Transverse colon (tissue), 4 donors: ENCODE measurements at regions not wholly inside any gene's neighbourhood (a gene's known extent, or its start where the extent isn't known, plus 50 kb on each side); places are given as distances from the start of the nearest gene placed in this dataset.
"Not testable (repeated sequence)": the region's sequence is repeated elsewhere in the genome, so short reads cannot be mapped to it uniquely, and the experiment has no call there.

ENCODE experiments used
- DNase-seq: peaks from one replicate; pipeline ENCODE4 v3.0.0-alpha.2; 2019
- H3K27ac ChIP-seq, 4 donors: fragments of 200-600 bp; sonication (generic); 2 replicates each; pipeline ENCODE4 v1.5.1; 2016 to 2018; ENCODE audit warnings: inconsistent platforms in 4 of 4
- H3K27me3 ChIP-seq: fragments of 200-600 bp; sonication (generic); 2 replicates; pipeline ENCODE4 v1.5.1; 2017; ENCODE audit warnings: inconsistent platforms
- H3K36me3 ChIP-seq, 4 donors: fragments of 200-600 bp; sonication (generic); 2 replicates each; pipeline ENCODE4 v1.5.1; 2017 to 2019; ENCODE audit warnings: inconsistent platforms in 4 of 4
- H3K4me1 ChIP-seq, 4 donors: fragments of 200-600 bp; sonication (generic); 2 replicates each; pipeline ENCODE4 v1.5.1; 2017 to 2020; ENCODE audit warnings: inconsistent platforms in 4 of 4
- H3K4me3 ChIP-seq, 4 donors: fragments of 200-600 bp; sonication (generic); 1 replicate in 1 of 4; 2 replicates in 3 of 4; pipeline versions ENCODE4 v1.5.1 to v1.6.1; 2017 to 2019; ENCODE audit warnings: inconsistent platforms in 4 of 4
- H3K9me3 ChIP-seq, 2 donors: fragments of 200-600 bp; sonication (generic); 2 replicates each; pipeline ENCODE4 v1.5.1; 2017 to 2019; ENCODE audit warnings: inconsistent platforms in 2 of 2
- CTCF ChIP-seq, 5 experiments: fragments of 200-600 bp in 3 of 5; fragments of 450-650 bp in 2 of 5; sonication (generic) in 3 of 5; IDR thresholded peaks; 1 replicate in 2 of 5; 2 replicates in 3 of 5; pipeline ENCODE4 v1.5.1; 2016 to 2017; ENCODE audit warnings: antibody characterized with exemption in 5 of 5, inconsistent platforms in 3 of 5, mild to moderate bottlenecking in 2 of 5, moderate library complexity in 1 of 5
- EP300 ChIP-seq: sonication (generic); formaldehyde crosslinking; IDR thresholded peaks from one replicate; pipeline ENCODE4 v1.6.1; 2017; ENCODE audit warnings: antibody characterized with exemption, low read depth
- POLR2A ChIP-seq: fragments of 450-650 bp; IDR thresholded peaks from one replicate; pipeline ENCODE4 v1.6.1; 2016; ENCODE audit warnings: antibody characterized with exemption, mild to moderate bottlenecking, moderate library complexity
- POLR2AphosphoS5 ChIP-seq, 3 donors: sonication (generic); formaldehyde crosslinking; IDR thresholded peaks; one replicate each; pipeline ENCODE4 v1.6.1; 2016; ENCODE audit warnings: antibody characterized with exemption in 3 of 3
- WGBS, 2 donors: methylation state at CpG; one replicate each; pipeline ENCODE4 v1.1.5; 2018; ENCODE audit warnings: low coverage in 1 of 2; 5-methylcytosine and 5-hydroxymethylcytosine counted together
- in situ Hi-C, 4 donors: fragments of 200-750 bp; cut with MboI; loops; one replicate each; pipeline versions ENCODE4 v1.15.0 to v1.15.1; 2017; ENCODE audit warnings: low sequenced_read_pairs in 3 of 4, low pct_ligation_motif_present in 1 of 4, low pct_unique_long_range_greater_than_20kb in 1 of 4
- intact Hi-C: fragments of 100-400 bp; cut with DNase I; formaldehyde crosslinking; loops from one replicate; pipeline ENCODE4 v1.15.1; 2023; ENCODE audit warnings: low total_unique reads

- TF ChIP-seq POLR2A = no peak
- no peak for TF ChIP-seq EP300
- no peak for TF ChIP-seq POLR2AphosphoS5 (IDR thresholded peaks at IDR 0.05)
- TF ChIP-seq CTCF (IDR thresholded peaks at IDR 0.05) = no peak
- in situ Hi-C loops (no loop called here), intact Hi-C loops (no loop called here)
- Histone ChIP-seq H3K27ac (no peak overlapping the region), H3K4me1 (no peaks in the 10 kb centered on the region), H3K9me3 (no peaks in the 10 kb centered on the region), H3K4me3 (no peak overlapping the region), H3K27me3 (no peaks in the 10 kb centered on the region), H3K36me3 (no peaks in the 10 kb centered on the region)
- DNase-seq = no peak
- WGBS, 2 donors = 81 to 91% methylated on average over 4 to 18 of the region's 18 CpGs
These were observed 78.7 kb upstream of the PPP2R2D start for GRCh38 chr10:131822013-131822691.

GRCh38 chr10:131822692-131823245 is 78.0 kb upstream of the PPP2R2D start:
- in situ Hi-C loops = no loop called here
- 74% methylated on average over 8 of the region's 9 CpGs; no CpG with 5 or more reads in 1 of the 2 donors for WGBS, 2 donors

GRCh38 chr10:131823601-131824099 is 77.2 kb upstream of the PPP2R2D start:
- intact Hi-C loops, H3K4me1 ChIP-seq, H3K4me3 ChIP-seq, in situ Hi-C loops, H3K36me3 ChIP-seq, H3K27ac ChIP-seq, H3K9me3 ChIP-seq, DNase-seq, H3K27me3 ChIP-seq: not testable (repeated sequence)
- WGBS, 2 donors = 84% methylated on average over 9 of the region's 12 CpGs; no CpG with 5 or more reads in 1 of the 2 donors

More at GRCh38 chr10:131822692-131823245, 78.0 kb upstream of the PPP2R2D start:
- no peak for DNase-seq
- Histone ChIP-seq H3K27me3 (no peaks in the 10 kb centered on the region), H3K27ac (no peak overlapping the region), H3K9me3 (no peaks in the 10 kb centered on the region), H3K4me1 (no peaks in the 10 kb centered on the region), H3K36me3 (no peaks in the 10 kb centered on the region), H3K4me3 (no peak overlapping the region)
- no peak for TF ChIP-seq POLR2A
- no peak for TF ChIP-seq EP300
- no peak for TF ChIP-seq CTCF (IDR thresholded peaks at IDR 0.05)
- TF ChIP-seq POLR2AphosphoS5 (IDR thresholded peaks at IDR 0.05) = no peak
- intact Hi-C loops = no loop called here

GRCh38 chr10:131824371-131825149 is 76.2 kb upstream of the PPP2R2D start:
- H3K36me3 ChIP-seq = no peaks in the 10 kb centered on the region
- intact Hi-C loops = no loop called here
- in situ Hi-C loops = no loop called here
- 61 to 90% methylated on average over 2 to 23 of the region's 24 CpGs for WGBS, 2 donors
- H3K9me3 ChIP-seq = no peaks in the 10 kb centered on the region
- no peaks in the 10 kb centered on the region for H3K4me1 ChIP-seq
- no peak overlapping the region for H3K27ac ChIP-seq
- no peak for DNase-seq
- H3K4me3 ChIP-seq = no peak overlapping the region
- H3K27me3 ChIP-seq = no peaks in the 10 kb centered on the region
- no peak for TF ChIP-seq POLR2A
- no peak for TF ChIP-seq EP300
- no peak for TF ChIP-seq POLR2AphosphoS5 (IDR thresholded peaks at IDR 0.05)
- TF ChIP-seq CTCF (IDR thresholded peaks at IDR 0.05) = no peak
